HG02798 (cell line): ENCODE measurements at regions not wholly inside any gene's neighbourhood (a gene's known extent, or its start where the extent isn't known, plus 50 kb on each side); places are given as distances from the start of the nearest gene placed in this dataset.

Experiments used
- ATAC-seq: cut with Tn5 transposase; IDR thresholded peaks from one replicate; pipeline ENCODE4 v1.9.1; 2021; ENCODE audit warnings: mild to moderate bottlenecking; ENCODE audit not compliant: unreplicated experiment, poor library complexity

DNA sequence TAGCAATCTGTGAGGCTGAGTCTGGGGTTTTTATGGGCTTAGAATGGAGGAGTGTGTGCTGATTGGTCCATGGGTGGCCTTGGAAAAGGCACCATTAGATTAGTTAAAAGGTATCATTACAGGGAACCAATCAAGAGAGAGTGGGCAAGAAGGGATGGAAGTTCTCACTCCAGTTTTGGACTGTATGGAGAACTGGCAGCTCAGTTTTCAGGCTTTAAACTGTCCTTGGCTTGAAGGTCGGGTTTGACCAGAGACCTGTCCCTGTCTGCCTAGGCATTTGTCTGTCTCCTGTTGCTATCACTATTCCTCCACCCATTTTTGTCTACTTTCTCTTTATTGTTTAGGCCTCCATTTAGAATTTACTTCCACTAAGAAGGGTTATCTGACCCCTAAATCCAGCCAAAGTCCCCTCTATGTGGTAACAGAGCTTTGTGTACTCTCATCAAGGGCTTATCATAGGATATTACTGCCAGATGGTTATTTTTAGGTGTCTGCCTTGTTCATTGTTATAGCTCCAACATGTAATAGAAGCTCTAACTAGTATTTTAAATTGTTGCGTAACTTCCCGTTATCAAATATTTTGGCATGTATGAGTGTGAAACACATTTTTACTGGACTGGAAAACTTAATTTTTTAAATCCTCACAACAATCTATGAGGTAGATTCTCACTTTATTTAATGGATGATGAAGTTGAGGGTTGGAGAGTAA, 133.3 kb upstream of the SLC10A2 start:
- ATAC-seq, result no peak

DNA sequence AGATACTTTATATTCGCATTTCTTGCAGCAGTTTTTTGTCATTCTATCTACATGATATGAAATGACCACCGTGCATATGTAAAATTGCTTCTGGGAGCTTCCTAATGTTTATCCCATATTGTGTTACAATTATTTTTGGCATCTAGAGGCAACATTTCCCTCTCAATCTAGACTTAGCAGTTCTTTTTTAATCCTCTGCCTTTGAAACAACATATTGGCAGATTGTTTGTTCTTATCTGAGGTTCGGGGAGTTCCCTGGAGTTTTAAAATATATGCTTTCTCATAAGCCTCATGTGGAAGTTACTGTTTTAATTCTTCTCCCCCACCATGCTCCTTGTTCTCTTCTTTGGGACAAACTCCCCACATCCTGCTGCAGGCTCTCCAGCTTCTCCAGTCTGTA, 130.1 kb upstream of the SLC10A2 start:
- no peak for ATAC-seq

DNA sequence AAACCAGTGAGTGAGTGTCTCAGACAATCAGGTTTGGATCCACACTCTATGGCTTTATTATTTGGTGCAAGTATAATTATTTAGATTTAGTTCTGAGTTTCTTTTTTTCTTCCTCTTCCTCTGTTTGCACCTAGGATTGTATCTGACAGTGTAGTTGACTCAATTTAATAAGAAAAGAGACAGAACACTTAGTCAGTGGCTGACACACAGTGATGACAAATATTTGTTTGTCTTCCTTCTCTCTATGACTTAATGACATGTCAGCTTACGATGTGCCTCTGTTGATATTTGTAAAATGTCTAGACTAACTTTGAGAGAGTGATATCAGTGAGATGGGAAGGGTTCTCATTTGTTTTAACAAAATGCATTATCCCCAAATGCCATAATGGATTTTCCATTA, 129.5 kb upstream of the SLC10A2 start:
- ATAC-seq, result no peak

GRCh38 chr13:103194871-103195270, 128.7 kb upstream of the SLC10A2 start:
- ATAC-seq, result no peak

DNA sequence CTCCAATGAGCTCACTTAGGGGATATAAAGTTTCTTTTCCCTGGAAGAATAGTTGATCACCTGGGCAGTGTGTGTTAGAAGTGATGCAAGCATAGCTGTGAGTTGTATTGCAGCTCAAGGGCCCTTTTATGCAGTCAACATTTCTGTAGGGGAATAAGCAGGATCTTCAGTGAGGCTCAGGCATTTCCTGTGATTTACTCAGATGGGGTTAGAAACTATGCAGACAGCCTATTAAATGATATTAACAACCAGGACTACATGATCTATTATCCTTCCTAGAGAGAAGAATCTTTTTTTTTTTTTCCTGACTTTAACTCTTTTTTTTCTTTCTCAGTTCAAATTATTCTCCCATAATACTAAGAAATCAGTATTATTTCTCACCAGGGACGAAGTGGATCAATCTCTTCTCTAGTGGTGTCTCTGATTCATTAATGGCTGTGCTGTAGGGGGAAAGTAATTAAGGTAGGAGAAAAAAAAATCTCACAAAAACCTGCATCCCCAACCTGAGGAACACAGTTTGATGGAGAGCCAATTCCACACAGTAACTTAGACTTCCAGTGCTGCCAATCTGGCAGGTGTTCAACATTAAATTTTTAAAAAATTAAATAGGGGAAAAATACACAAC, 126.4 kb upstream of the SLC10A2 start:
- no peak for ATAC-seq

- ATAC-seq, result no peak
These were observed 124.6 kb upstream of the SLC10A2 start for GRCh38 chr13:103190841-103191240.

DNA sequence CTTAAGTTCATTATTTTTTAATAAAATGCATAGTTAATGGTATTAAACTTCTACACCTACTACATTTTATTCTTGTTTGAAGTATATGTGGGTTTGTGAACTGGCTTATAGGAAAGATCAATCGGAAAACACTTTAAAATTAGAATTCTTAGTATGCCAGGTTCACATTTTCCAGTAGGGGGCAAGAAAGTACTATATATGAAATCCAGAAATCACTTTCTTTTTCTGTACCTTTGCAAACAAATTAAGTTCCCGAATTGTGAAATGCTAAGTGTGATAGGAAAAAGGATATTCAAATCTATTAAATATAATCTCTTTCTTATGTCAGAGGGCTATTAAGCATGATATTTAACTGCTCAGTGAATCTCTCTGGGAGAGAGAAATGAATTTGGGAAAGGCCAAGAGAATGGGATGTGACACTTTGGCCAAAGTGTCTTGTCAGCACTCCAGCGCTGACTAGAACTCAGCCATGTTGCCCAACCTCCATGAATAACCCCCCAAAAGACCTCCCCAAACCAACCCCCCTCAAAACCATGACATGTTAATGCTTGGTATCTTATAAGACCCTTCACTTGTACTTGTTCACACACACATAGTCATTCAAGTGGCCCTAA, 122.6 kb upstream of the SLC10A2 start:
- ATAC-seq, result peak; percentile 61

- ATAC-seq, result no peak
These were observed 121.5 kb upstream of the SLC10A2 start for GRCh38 chr13:103187721-103188156.

DNA sequence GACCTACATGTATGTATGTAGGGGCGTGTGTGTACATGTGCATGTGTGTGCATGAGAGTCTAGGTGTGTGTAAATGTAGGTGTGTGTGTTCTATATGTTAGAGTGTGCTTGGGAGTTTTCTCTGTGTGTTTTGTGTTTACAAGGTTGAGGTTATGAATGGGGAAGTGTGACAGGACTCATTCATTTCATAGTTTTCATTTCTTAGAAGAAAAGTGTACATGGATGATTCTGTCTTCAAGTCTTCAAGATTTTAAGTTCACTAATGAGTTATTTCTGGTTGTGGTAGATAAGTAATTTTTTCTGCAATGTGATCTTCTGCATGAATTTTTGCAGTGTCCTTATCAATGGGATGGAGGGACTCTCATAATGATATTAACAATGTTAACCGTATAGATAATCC, 118.2 kb upstream of the SLC10A2 start:
- ATAC-seq, result peak; percentile 45

DNA sequence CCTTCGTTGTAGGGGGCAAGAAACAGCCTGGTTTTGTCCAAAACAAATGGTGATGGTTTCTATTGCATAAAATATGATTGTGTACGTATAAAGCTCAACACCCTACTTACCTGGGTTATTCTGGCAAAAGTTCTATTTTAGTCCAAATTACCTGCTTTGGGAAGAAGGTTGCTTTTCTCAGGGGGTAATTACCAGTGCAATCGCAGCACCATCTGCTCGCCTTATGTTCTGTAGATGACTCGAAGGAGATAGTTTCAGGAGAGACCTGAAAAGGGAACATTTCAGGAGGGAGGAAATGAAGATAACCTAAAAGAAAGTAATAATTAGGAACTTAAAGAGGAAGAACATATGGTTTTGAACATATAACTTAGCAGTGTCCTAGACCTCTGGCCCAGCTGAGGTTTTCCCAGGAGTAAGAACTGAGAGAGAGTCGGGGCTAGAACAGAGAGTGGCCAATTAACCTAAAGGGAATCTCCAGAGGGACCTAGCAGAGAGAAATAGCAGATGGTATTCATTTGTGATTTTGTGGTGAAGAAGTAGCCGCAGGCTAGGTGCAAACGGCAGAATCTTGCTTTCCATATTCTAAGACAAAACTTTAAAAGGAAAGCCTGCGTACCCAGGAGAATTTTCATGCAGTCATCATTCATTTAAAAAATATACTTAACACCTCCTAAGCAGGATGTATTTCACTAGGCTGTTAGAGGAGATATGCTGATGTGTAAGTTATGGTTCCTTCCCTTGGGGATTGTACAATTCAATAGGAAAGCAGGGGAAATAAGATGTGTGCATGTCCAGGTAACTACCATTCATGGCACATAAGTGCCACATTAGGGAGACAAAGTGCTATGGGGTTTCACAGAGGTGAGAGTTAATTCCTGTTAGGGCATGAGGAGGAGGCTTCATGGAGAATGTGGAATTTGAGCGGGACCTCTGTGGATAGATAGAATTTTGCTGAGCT, 113.0 kb upstream of the SLC10A2 start:
- ATAC-seq, result peak; percentile 34

- no peak for ATAC-seq
These were observed 108.7 kb upstream of the SLC10A2 start for GRCh38 chr13:103174966-103175365.

- ATAC-seq, result no peak
These were observed 102.8 kb upstream of the SLC10A2 start for GRCh38 chr13:103168901-103169508.

DNA sequence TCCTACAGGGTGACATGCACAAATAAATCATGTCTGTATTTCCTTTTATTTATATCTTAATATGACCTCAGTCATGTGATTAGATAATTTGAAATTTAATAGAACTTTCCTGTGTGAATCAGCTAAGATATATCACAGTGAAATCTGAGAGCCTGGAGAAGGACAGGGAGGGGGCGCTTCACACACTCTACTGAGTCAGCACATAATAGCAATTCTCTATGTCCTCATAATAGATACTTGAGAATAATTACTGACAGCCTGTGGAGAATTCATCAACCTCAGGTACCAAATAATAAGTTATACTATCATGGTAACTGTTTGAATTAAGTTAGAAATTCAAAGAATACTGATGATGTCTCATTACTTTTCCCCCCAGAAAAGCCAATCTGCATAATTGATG, 98.0 kb upstream of the SLC10A2 start:
- no peak for ATAC-seq

GRCh38 chr13:103161476-103161875, 95.3 kb upstream of the SLC10A2 start:
- no peak for ATAC-seq

- no peak for ATAC-seq
These were observed 91.4 kb upstream of the SLC10A2 start for GRCh38 chr13:103157434-103158145.

- no peak for ATAC-seq
These were observed 90.8 kb upstream of the SLC10A2 start for GRCh38 chr13:103157016-103157415.

GRCh38 chr13:103156346-103156998, 90.3 kb upstream of the SLC10A2 start:
- no peak for ATAC-seq

- ATAC-seq, result no peak
These were observed 87.2 kb upstream of the SLC10A2 start for GRCh38 chr13:103153466-103153865.

DNA sequence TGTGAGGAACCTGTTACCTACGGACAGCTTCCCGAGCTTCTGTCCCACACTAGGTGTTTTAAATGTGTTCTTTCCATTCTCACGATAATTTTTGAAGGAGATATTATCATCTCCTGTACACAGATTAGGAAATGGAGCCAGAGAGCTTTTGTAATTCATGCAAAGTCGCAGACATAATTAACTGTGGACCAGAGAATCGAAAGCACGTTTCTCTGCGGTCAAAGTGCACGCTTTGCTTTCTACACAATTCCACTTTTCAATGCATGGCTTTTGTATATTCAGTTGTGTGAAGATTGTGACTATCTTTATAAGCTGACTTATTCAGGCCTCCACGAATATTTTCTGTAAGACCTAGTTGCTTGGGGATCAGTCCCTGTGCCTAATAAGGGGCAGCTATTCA, 81.7 kb upstream of the SLC10A2 start:
- no peak for ATAC-seq
